HG02938 (cell line): ENCODE measurements at regions not wholly inside any gene's neighbourhood (a gene's known extent, or its start where the extent isn't known, plus 50 kb on each side); places are given as distances from the start of the nearest gene placed in this dataset.

ENCODE experiments used
- ATAC-seq: cut with Tn5 transposase; IDR thresholded peaks from one replicate; pipeline ENCODE4 v1.9.1; 2021; ENCODE audit warnings: mild to moderate bottlenecking, moderate library complexity; ENCODE audit not compliant: unreplicated experiment

- ATAC-seq = no peak
Observed at GRCh38 chr3:113094337-113095221, 103.8 kb downstream of the GTPBP8 start.

DNA sequence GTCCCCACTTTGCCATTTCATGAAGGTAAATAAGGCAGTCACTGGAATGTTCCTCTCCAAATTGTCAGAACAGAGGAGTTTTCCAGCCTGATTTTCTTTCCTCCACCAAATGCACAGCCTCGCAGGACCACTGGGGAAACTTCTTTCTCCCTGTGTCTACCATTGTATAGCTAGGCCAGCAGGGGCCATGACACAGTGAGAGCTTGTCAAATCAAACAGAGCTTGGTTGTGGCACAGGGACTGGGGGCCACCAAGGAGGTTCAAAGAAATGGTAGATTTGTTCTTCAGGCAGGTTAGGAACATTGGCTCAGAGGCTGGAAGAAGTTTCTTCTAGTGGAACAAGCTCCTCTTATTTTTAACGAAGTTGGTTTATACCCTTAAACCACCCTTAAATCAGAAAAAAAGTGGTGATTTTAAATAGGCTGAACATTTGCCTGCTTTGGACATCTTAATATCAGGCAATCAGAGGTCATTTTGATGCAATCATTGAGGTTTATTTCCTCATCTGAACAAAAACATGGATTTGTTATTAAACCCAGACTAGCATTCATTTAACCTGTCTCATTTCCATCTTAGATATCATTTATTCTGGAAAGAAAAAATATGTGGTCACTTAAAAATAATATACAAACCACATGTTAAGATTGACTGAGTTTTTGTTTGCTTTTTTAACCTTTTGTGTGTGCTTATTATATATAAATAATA lies 105.6 kb downstream of the GTPBP8 start:
- no peak for ATAC-seq

DNA sequence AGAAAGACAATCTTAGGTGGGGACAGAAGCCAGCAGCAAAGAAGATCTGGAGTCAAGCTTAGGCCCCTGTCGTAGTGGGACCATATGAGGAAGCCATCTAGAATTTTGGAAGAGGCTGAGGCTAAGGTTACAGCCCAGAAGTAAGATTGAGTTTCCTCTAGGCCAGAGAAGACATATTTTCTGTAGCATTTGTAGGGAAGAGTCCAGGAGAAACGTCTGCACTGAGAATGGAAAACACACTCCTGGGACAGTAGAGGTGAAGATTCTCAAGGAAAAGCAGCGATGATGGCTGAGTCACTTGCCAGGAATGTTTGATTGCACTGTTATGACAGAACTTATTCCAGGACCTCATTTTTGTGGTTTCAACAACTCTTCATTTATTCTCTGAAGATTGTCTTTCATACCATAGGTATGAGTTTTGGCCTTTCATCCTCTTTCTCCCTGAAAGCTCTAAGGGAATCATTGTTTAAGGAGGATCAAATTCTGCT lies 107.2 kb downstream of the GTPBP8 start:
- no peak for ATAC-seq

DNA sequence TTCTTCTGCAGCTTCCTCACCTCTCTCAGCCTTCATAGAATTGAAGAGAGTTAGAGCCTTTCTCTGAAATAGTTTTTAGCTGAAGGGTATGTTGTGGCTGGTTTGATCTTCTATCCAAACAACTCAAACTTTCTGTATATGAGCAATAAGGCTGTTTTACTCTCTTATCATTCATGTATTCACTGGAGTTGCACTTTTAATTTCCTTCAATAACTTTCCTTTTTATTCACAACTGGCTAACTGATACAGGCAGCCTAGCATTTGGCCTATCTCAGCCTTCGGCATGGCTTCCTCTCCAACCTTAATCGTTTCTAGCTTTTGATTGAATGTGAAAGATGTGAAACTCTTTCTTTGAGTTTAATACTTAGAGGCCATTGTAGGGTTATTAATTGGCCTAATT lies 109.3 kb downstream of the GTPBP8 start:
- ATAC-seq = no peak

DNA sequence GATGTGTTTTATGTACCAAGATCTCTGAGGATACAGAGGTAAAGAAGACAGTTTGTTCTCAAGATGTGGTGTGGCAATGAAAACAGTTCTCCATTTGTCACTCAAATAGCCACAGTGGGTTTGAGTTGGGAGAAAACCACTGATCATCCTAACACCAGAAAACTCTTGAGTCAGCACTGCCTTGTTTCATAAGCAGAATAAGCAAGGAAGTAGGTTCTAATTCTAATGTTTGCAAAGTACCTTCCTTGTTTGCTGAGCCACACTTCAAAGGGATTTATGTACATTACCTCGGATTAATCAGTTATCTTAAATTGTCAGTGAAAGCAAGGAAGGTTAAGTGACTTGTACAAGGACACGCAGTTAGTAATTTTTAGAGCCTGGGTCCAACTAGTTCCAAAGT lies 107.8 kb upstream of the BOC start:
- ATAC-seq = no peak

DNA sequence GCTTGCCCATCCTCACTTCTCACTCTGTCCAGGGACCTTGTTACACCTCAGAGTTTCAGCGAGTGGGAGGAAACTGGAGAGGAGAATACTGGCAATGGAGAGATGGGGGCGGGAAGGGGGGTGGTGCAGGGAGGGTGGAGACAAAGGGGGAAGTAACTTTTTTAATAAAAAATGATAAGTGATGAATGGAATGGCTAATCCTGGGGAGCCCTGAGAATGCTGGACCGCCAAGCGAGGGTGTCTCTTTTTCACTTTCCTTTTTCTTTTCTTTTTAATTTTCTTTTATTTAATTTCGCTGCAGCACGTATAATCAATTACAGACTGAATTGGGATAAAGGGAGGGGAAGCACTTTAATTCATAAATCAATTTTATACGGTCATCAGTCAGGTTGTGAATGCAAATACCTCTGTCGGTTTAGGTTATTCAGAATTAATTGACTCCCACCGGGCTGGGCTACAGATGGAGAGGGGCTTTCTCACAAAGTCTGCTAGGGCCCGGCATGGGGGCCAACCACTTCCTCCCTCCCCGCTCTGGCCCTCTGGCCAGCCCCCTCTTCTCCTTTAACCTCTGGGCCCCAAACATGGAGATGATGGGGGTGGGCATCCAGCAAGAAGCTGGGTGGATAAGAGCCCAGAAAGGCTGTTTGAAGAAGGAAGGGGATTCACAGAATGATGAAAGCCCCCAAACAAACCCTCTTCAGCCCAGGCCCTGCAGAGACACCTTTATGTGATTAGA lies 106.8 kb upstream of the BOC start:
- no peak for ATAC-seq

DNA sequence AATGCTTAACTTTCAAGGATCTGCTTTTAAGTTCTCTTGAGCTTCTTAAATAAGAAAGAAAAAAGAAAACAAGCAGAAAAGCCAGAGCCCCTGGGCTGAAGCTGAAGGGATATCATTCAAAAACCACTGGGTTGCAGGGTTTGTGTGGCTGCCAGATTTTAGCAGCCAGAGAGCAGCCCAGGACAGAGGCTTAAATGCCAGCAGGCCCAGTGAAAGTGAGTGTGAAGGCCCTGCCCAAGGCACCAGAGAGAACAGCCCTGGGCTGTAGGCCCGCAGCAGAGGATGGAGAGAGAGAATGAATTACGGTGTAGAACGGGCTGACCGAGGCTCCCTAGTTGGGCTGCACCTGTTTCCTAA lies 106.3 kb upstream of the BOC start:
- no peak for ATAC-seq

DNA sequence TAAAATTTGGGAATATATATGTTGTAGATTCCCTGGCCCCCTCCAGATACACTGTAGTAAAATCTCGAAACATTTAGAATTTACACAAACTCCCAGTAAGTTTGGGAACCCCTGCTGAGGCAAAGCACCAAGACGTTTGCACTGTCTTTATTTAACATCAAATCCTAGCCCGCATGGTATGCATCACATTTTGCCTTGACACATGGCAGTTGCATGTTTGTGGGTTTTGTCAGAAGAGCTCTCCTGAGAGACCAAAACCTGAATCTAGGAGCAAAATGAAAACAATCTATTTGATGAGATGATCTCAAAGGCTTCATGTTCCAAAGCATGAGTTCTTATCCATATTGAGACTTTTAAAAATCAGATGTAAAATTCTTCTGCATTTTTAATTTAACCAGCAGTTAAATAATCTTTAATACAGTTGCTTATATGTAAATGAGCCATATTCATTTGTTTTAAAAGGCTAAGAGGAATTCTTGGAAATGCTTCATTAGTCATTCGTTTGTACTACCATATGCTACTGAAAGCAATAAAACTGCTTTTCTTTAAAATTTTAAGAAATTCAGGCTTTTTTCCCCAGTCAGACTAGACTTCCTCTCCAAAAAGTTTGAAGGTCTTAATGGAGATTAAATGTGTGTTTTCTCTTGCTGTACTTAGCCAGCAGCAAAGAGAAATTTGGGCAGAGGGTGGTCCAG lies 105.2 kb upstream of the BOC start:
- ATAC-seq = no peak

GRCh38 chr3:113110267-113110666 lies 101.1 kb upstream of the BOC start:
- no peak for ATAC-seq

DNA sequence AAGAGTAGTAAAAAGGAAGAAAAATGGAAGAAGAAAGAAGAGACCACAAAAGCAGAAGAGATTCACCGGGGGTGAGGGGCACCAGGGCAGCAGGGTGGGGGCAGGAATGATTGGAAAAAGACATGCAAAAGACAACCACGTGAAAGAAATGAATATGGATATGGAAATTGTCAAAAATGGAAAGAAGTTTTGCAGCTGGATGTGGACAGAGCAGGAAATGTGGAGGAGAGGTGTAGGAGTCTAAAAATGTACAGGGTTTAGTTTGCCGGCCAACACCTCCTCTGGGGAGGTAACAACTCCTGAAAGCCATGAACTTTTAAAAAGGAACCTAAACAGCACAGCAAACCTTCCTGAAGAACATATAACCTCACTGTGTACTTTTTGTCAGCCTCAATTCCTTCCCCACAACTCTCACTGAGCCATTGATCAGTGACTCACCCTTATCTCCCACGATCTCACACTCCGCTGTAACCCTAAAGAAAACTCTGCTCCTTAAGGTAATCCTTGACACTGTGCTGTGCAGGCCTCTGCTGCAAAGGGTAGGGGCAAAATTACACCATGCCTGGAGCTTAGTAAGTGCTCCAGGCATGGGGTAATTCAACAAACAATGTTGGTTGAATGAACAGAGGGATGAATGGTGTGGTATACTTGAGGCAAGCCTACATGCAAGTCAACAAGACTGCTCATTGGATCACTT lies 100.2 kb upstream of the BOC start:
- ATAC-seq = no peak

GRCh38 chr3:113113361-113113760 lies 98.0 kb upstream of the BOC start:
- ATAC-seq = no peak

GRCh38 chr3:113117511-113118234 lies 93.7 kb upstream of the BOC start:
- no peak for ATAC-seq

GRCh38 chr3:113118336-113118735 lies 93.0 kb upstream of the BOC start:
- ATAC-seq = no peak

DNA sequence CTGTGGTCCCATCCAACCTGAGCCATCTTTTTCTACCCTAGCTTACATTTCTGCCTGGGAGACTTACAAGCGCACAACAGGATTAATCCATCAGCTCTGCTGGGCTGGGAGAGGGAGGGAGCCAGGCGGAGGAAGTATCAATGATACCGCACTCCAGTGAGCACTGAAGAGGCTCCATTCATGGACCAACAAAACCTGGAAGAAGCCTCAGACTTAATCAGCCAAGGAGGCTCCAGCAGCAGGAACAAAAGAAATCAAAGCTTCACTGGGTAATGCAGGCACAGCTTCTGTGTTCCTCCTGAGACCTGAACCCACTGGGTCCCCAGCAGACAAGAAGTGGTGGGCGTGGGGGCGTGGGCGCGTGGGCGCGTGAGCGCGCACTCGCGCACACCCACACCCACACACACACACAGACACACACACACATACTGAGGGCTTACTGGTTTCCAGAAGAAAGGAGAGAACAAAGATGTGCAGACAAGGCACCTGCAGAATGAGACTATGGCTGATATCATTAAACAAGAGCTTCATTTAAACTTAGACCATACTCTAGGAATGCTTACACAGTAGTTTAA lies 87.0 kb upstream of the BOC start:
- no peak for ATAC-seq

- ATAC-seq = no peak
Observed at GRCh38 chr3:113125951-113126350, 85.4 kb upstream of the BOC start.

DNA sequence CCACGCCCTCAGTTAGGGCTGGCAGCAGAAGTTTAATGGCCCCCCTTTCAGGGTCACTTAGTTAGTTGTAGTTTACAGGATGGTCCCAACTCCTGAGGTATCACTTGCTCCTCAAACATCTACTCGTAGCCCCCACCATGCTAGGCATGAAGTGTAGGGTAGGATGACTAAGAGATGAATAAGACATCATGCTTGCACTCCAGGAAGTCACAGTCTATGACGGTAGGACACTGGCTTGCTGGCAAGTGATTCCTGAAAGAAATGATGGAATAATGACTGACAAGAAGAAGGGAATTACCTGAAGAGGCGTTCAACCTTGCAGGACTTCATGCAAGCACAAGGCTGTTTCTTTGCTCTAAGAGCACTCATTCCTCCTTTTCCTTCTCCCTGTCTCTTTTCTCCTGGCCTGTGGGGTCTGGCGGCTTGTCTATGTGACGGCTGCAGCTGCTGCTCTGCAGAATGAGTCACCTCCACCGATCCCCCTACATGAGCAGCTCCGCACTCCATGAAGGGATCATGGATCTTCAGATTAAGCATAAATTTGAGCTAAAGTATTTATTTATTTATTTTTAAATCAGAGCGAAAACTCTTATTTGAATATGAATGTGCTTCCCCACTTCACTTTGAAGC lies 82.9 kb upstream of the BOC start:
- ATAC-seq = no peak

- no peak for ATAC-seq
Observed at GRCh38 chr3:113129168-113129567, 82.2 kb upstream of the BOC start.

DNA sequence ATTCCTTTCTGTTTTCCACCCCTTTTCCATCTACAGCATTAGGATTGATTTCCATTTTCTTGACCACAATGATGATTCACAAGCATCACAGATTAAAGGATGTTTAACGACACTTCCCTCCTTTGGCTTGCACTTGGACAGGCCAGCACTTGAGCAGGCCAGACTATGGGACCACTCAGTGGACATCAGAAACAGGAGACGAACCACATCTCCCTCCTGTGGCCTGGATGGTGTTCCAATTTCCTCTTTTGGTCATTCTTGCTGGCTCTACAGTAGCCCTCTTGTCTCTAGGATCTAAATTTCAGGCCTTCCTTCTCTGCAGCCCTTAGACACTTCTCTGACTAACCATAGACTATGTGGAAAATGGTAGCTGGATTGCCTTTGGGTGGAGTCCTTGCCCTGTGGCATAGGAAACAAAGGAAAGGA lies 78.8 kb upstream of the BOC start:
- ATAC-seq = no peak

GRCh38 chr3:113133140-113133539 lies 78.2 kb upstream of the BOC start:
- no peak for ATAC-seq
